Astrocyte of the cerebellum (primary cell): ENCODE measurements at regions not wholly inside any gene's neighbourhood (a gene's known extent, or its start where the extent isn't known, plus 50 kb on each side); places are given as distances from the start of the nearest gene placed in this dataset.

Experiments used
- DNase-seq: peaks from one replicate; pipeline ENCODE4 v3.0.0-alpha.2; 2011; ENCODE audit warnings: low read depth
- H3K4me3 ChIP-seq: 2 replicates; pipeline ENCODE4 v1.5.1; 2011; ENCODE audit warnings: mild to moderate bottlenecking, low read depth, low read length, moderate library complexity
- CTCF ChIP-seq: IDR thresholded peaks from 2 replicates; pipeline ENCODE4 v1.5.1; 2012; ENCODE audit warnings: low read length, low read depth, moderate library complexity, mild to moderate bottlenecking; ENCODE audit errors: missing control alignments
- in situ Hi-C: cut with HindIII; loops from 2 replicates; pipeline ENCODE4 v1.10.0; 2017; ENCODE audit warnings: low sequenced_read_pairs

GRCh38 chr14:101025696-101026095 is 122.2 kb upstream of the RTL1 start:
- TF ChIP-seq CTCF, result no peak
- DNase-seq, result no peak
- in situ Hi-C loops, result no loop called here
- H3K4me3 ChIP-seq, result no peak overlapping the region

- no peak for DNase-seq
- no peak overlapping the region for H3K4me3 ChIP-seq
- TF ChIP-seq CTCF, result no peak
- in situ Hi-C loops, result no loop called here
These were observed 122.8 kb upstream of the RTL1 start for GRCh38 chr14:101026341-101026740.

- in situ Hi-C loops, result no loop called here
- no peak for TF ChIP-seq CTCF
- H3K4me3 ChIP-seq, result no peak overlapping the region
- DNase-seq, result no peak
These were observed 123.8 kb upstream of the RTL1 start for GRCh38 chr14:101027291-101027690.

GRCh38 chr14:101027966-101028365 is 124.4 kb upstream of the RTL1 start:
- in situ Hi-C loops, result no loop called here
- no peak for DNase-seq
- no peak for TF ChIP-seq CTCF
- no peak overlapping the region for H3K4me3 ChIP-seq

GRCh38 chr14:101028971-101029667 is 125.6 kb upstream of the RTL1 start:
- TF ChIP-seq CTCF, result no peak
- no peak overlapping the region for H3K4me3 ChIP-seq
- no peak for DNase-seq
- in situ Hi-C loops, result no loop called here

- in situ Hi-C loops, result no loop called here
These were observed 126.3 kb upstream of the RTL1 start for GRCh38 chr14:101029668-101030290.

More at GRCh38 chr14:101029668-101030290, 126.3 kb upstream of the RTL1 start:
- DNase-seq, result no peak
- no peak for TF ChIP-seq CTCF
- no peak overlapping the region for H3K4me3 ChIP-seq
